AML-193 (cell line): ENCODE measurements at regions not wholly inside any gene's neighbourhood (a gene's known extent, or its start where the extent isn't known, plus 50 kb on each side); places are given as distances from the start of the nearest gene placed in this dataset.
A peak's percentile ranks its signal among the peaks of the same experiment; 100 is the strongest.

Experiments
- DNase-seq, 2 experiments: peaks; one replicate each; lab custom pipeline; 2025; lab: John Stamatoyannopoulos, UW

GRCh38 chr12:23185346-23185745 lies 560.4 kb downstream of the ETNK1 start:
- no peak for DNase-seq

- DNase-seq, result no peak
These were observed 562.0 kb downstream of the ETNK1 start for GRCh38 chr12:23186950-23187349.

GRCh38 chr12:23193552-23193951 lies 568.6 kb downstream of the ETNK1 start:
- no peak for DNase-seq

- DNase-seq, result no peak
These were observed 572.3 kb downstream of the ETNK1 start for GRCh38 chr12:23197266-23197665.

- DNase-seq, result no peak
These were observed 577.8 kb downstream of the ETNK1 start for GRCh38 chr12:23202728-23203127.

GRCh38 chr12:23204933-23205778 lies 580.2 kb downstream of the ETNK1 start:
- DNase-seq, result peak; percentile 20 to 28

- no peak for DNase-seq
These were observed 584.8 kb downstream of the ETNK1 start for GRCh38 chr12:23209793-23210192.

- no peak for DNase-seq
These were observed 585.6 kb downstream of the ETNK1 start for GRCh38 chr12:23210573-23210972.

- DNase-seq, result no peak
These were observed 586.7 kb downstream of the ETNK1 start for GRCh38 chr12:23211384-23212320.

- DNase-seq, result no peak
These were observed 592.2 kb downstream of the ETNK1 start for GRCh38 chr12:23217158-23217557.

- no peak for DNase-seq
These were observed 592.7 kb downstream of the ETNK1 start for GRCh38 chr12:23217667-23218066.

- DNase-seq, result no peak
These were observed 596.1 kb downstream of the ETNK1 start for GRCh38 chr12:23221066-23221465.

GRCh38 chr12:23221926-23222325 lies 597.0 kb downstream of the ETNK1 start:
- no peak for DNase-seq

GRCh38 chr12:23222801-23223200 lies 597.8 kb downstream of the ETNK1 start:
- no peak for DNase-seq

GRCh38 chr12:23228101-23228500 lies 603.1 kb downstream of the ETNK1 start:
- no peak for DNase-seq

- DNase-seq, result no peak
These were observed 605.9 kb downstream of the ETNK1 start for GRCh38 chr12:23230899-23231298.

GRCh38 chr12:23236066-23236780 lies 611.3 kb downstream of the ETNK1 start:
- DNase-seq, result no peak

- no peak for DNase-seq
These were observed 611.8 kb downstream of the ETNK1 start for GRCh38 chr12:23236811-23237210.

GRCh38 chr12:23238190-23238589 lies 613.2 kb downstream of the ETNK1 start:
- DNase-seq, result no peak

- no peak for DNase-seq
These were observed 614.0 kb downstream of the ETNK1 start for GRCh38 chr12:23238957-23239356.

- DNase-seq, result no peak
These were observed 620.2 kb downstream of the ETNK1 start for GRCh38 chr12:23245186-23245585.

- DNase-seq, result no peak
These were observed 628.2 kb downstream of the ETNK1 start for GRCh38 chr12:23253191-23253590.
